HEK293 (cell line): ENCODE measurements at regions not wholly inside any gene's neighbourhood (a gene's known extent, or its start where the extent isn't known, plus 50 kb on each side); places are given as distances from the start of the nearest gene placed in this dataset.

ENCODE experiments used
- FEZF1 ChIP-seq: fragments of 450-650 bp; formaldehyde crosslinking; IDR thresholded peaks from 2 replicates; pipeline ENCODE4 v1.5.1; 2016; ENCODE audit warnings: missing biosample characterization, missing genetic modification characterization
- GLI4 ChIP-seq: fragments of 450-650 bp; formaldehyde crosslinking; IDR thresholded peaks from 2 replicates; pipeline ENCODE4 v1.5.1; 2016; ENCODE audit warnings: missing biosample characterization, missing genetic modification characterization
- RBAK ChIP-seq: fragments of 450-650 bp; formaldehyde crosslinking; IDR thresholded peaks from 2 replicates; pipeline ENCODE4 v1.5.1; 2016; ENCODE audit warnings: missing biosample characterization, missing genetic modification characterization
- SP2 ChIP-seq: fragments of 450-650 bp; formaldehyde crosslinking; IDR thresholded peaks from 2 replicates; pipeline ENCODE4 v1.5.1; 2016; ENCODE audit warnings: missing biosample characterization, missing genetic modification characterization
- ZBTB17 ChIP-seq: fragments of 450-650 bp; formaldehyde crosslinking; IDR thresholded peaks from 2 replicates; pipeline ENCODE4 v1.5.1; 2016; ENCODE audit warnings: missing biosample characterization, missing genetic modification characterization
- ZBTB48 ChIP-seq: fragments of 450-650 bp; formaldehyde crosslinking; IDR thresholded peaks from 2 replicates; pipeline ENCODE4 v1.5.1; 2016; ENCODE audit warnings: missing biosample characterization, missing genetic modification characterization
- ZFP69B ChIP-seq: fragments of 450-650 bp; formaldehyde crosslinking; IDR thresholded peaks from 2 replicates; pipeline ENCODE4 v1.5.1; 2016; ENCODE audit warnings: missing biosample characterization, missing genetic modification characterization
- ZNF157 ChIP-seq: fragments of 450-650 bp; formaldehyde crosslinking; IDR thresholded peaks from 2 replicates; pipeline ENCODE4 v1.5.1; 2016; ENCODE audit warnings: missing biosample characterization, missing genetic modification characterization
- ZNF19 ChIP-seq: fragments of 450-650 bp; formaldehyde crosslinking; IDR thresholded peaks from 2 replicates; pipeline ENCODE4; 2016; ENCODE audit warnings: missing biosample characterization, missing genetic modification characterization, low read depth
- ZNF202 ChIP-seq: fragments of 450-650 bp; formaldehyde crosslinking; IDR thresholded peaks from 2 replicates; pipeline ENCODE4 v1.5.1; 2016; ENCODE audit warnings: missing biosample characterization, missing genetic modification characterization, borderline replicate concordance
- ZNF391 ChIP-seq: fragments of 450-650 bp; formaldehyde crosslinking; IDR thresholded peaks from 2 replicates; pipeline ENCODE4 v1.5.1; 2016; ENCODE audit warnings: low read depth, missing biosample characterization, missing genetic modification characterization, borderline replicate concordance
- ZNF416 ChIP-seq: fragments of 450-650 bp; formaldehyde crosslinking; IDR thresholded peaks from 2 replicates; pipeline ENCODE4 v1.5.1; 2016; ENCODE audit warnings: missing biosample characterization, missing genetic modification characterization
- ZNF433 ChIP-seq: fragments of 450-650 bp; formaldehyde crosslinking; IDR thresholded peaks from 2 replicates; pipeline ENCODE4 v1.5.1; 2016; ENCODE audit warnings: missing biosample characterization, missing genetic modification characterization, low read depth
- ZNF600 ChIP-seq: fragments of 450-650 bp; formaldehyde crosslinking; IDR thresholded peaks from 2 replicates; pipeline ENCODE4 v1.5.1; 2016; ENCODE audit warnings: missing biosample characterization, missing genetic modification characterization
- ZNF621 ChIP-seq: fragments of 450-650 bp; formaldehyde crosslinking; IDR thresholded peaks from 2 replicates; pipeline ENCODE4 v1.5.1; 2017; ENCODE audit warnings: missing biosample characterization, missing genetic modification characterization
- ZNF747 ChIP-seq: fragments of 450-650 bp; formaldehyde crosslinking; IDR thresholded peaks from 2 replicates; pipeline ENCODE4 v1.5.1; 2016; ENCODE audit warnings: missing biosample characterization, missing genetic modification characterization
- ZNF830 ChIP-seq: fragments of 450-650 bp; IDR thresholded peaks from 2 replicates; pipeline ENCODE4 v1.5.0; 2018; ENCODE audit warnings: missing biosample characterization, missing genetic modification characterization, low read depth, mild to moderate bottlenecking, moderate library complexity
- ZNF837 ChIP-seq: fragments of 450-650 bp; formaldehyde crosslinking; IDR thresholded peaks from 2 replicates; pipeline ENCODE4 v1.5.1; 2016; ENCODE audit warnings: missing biosample characterization, missing genetic modification characterization
- TF ChIP-seq, protein P1 (sequence below): fragments of 450-650 bp; formaldehyde crosslinking; IDR thresholded peaks from 2 replicates; pipeline ENCODE4 v1.5.1; 2016; ENCODE audit warnings: missing biosample characterization, missing genetic modification characterization
- TF ChIP-seq, protein P2 (sequence below): fragments of 450-650 bp; formaldehyde crosslinking; IDR thresholded peaks from 2 replicates; pipeline ENCODE4 v1.5.1; 2016; ENCODE audit warnings: missing biosample characterization, missing genetic modification characterization
- TF ChIP-seq, protein P3 (sequence below): fragments of 450-650 bp; formaldehyde crosslinking; IDR thresholded peaks from 2 replicates; pipeline ENCODE4 v1.5.1; 2017; ENCODE audit warnings: missing biosample characterization, missing genetic modification characterization
- TF ChIP-seq, protein P4 (sequence below): fragments of 450-650 bp; formaldehyde crosslinking; conservative IDR thresholded peaks from 2 replicates; pipeline ENCODE4 v1.5.1; 2016; ENCODE audit warnings: low read depth, missing biosample characterization, missing genetic modification characterization
- TF ChIP-seq, protein P5 (sequence below): fragments of 450-650 bp; formaldehyde crosslinking; IDR thresholded peaks from 2 replicates; pipeline ENCODE4 v1.5.1; 2016; ENCODE audit warnings: missing biosample characterization, missing genetic modification characterization
- TF ChIP-seq, protein P6 (sequence below): fragments of 450-650 bp; formaldehyde crosslinking; IDR thresholded peaks from 2 replicates; pipeline ENCODE4 v1.5.1; 2016; ENCODE audit warnings: missing biosample characterization, missing genetic modification characterization

DNA sequence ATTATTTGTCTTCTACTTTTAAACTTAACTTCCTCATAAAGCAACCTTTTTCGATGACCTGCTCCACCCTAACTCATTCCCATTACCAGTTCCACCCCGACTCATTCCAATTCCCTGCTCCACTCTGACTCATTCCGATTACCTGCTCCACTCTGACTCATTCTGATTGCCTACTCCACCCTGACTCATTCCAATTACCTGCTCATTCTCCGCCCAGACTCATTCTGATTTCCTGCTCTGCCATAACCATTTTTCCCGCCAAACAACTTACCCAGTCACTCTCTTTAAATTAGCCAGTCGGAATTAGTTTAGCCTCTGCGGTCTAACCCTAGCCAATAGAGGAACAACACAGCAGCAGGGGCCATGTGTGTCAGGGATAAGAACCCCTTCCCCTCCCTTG, 249.1 kb downstream of the DPY19L2 start (continued):
- TF ChIP-seq, protein P1, sequence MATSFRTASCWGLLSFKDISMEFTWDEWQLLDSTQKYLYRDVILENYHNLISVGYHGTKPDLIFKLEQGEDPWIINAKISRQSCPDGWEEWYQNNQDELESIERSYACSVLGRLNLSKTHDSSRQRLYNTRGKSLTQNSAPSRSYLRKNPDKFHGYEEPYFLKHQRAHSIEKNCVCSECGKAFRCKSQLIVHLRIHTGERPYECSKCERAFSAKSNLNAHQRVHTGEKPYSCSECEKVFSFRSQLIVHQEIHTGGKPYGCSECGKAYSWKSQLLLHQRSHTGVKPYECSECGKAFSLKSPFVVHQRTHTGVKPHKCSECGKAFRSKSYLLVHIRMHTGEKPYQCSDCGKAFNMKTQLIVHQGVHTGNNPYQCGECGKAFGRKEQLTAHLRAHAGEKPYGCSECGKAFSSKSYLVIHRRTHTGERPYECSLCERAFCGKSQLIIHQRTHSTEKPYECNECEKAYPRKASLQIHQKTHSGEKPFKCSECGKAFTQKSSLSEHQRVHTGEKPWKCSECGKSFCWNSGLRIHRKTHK (tag by site-specific recombination): peak; percentile 47; the same call in 1 of the 2 replicates
- TF ChIP-seq ZNF391 (tag by site-specific recombination) (peak; percentile 64; the same call in 1 of the 2 replicates), ZNF157 (tag by site-specific recombination) (peak; percentile 39; the same call in 1 of the 2 replicates), ZNF830 (no peak), ZBTB17 (tag by site-specific recombination) (peak; percentile 79), ZNF416 (no peak), GLI4 (no peak), ZNF621 (tag by site-specific recombination) (peak; percentile 88), FEZF1 (peak; percentile 79), ZNF837 (tag by site-specific recombination) (no peak), ZNF747 (tag by site-specific recombination) (no peak), SP2 (tag by site-specific recombination) (peak; percentile 31), ZNF433 (no peak), RBAK (tag by site-specific recombination) (peak; percentile 89), ZNF19 (no peak), ZBTB48 (tag by site-specific recombination) (no peak), ZFP69B (peak; percentile 79), ZNF600 (peak; percentile 92), ZNF202 (tag by site-specific recombination) (no peak)
- TF ChIP-seq, protein P2, sequence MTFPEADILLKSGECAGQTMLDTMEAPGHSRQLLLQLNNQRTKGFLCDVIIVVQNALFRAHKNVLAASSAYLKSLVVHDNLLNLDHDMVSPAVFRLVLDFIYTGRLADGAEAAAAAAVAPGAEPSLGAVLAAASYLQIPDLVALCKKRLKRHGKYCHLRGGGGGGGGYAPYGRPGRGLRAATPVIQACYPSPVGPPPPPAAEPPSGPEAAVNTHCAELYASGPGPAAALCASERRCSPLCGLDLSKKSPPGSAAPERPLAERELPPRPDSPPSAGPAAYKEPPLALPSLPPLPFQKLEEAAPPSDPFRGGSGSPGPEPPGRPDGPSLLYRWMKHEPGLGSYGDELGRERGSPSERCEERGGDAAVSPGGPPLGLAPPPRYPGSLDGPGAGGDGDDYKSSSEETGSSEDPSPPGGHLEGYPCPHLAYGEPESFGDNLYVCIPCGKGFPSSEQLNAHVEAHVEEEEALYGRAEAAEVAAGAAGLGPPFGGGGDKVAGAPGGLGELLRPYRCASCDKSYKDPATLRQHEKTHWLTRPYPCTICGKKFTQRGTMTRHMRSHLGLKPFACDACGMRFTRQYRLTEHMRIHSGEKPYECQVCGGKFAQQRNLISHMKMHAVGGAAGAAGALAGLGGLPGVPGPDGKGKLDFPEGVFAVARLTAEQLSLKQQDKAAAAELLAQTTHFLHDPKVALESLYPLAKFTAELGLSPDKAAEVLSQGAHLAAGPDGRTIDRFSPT (tag by site-specific recombination): peak; percentile 95
- TF ChIP-seq, protein P3, sequence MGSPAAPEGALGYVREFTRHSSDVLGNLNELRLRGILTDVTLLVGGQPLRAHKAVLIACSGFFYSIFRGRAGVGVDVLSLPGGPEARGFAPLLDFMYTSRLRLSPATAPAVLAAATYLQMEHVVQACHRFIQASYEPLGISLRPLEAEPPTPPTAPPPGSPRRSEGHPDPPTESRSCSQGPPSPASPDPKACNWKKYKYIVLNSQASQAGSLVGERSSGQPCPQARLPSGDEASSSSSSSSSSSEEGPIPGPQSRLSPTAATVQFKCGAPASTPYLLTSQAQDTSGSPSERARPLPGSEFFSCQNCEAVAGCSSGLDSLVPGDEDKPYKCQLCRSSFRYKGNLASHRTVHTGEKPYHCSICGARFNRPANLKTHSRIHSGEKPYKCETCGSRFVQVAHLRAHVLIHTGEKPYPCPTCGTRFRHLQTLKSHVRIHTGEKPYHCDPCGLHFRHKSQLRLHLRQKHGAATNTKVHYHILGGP (tag by site-specific recombination): no peak; the same call in 1 of the 2 replicates
- TF ChIP-seq, protein P4, sequence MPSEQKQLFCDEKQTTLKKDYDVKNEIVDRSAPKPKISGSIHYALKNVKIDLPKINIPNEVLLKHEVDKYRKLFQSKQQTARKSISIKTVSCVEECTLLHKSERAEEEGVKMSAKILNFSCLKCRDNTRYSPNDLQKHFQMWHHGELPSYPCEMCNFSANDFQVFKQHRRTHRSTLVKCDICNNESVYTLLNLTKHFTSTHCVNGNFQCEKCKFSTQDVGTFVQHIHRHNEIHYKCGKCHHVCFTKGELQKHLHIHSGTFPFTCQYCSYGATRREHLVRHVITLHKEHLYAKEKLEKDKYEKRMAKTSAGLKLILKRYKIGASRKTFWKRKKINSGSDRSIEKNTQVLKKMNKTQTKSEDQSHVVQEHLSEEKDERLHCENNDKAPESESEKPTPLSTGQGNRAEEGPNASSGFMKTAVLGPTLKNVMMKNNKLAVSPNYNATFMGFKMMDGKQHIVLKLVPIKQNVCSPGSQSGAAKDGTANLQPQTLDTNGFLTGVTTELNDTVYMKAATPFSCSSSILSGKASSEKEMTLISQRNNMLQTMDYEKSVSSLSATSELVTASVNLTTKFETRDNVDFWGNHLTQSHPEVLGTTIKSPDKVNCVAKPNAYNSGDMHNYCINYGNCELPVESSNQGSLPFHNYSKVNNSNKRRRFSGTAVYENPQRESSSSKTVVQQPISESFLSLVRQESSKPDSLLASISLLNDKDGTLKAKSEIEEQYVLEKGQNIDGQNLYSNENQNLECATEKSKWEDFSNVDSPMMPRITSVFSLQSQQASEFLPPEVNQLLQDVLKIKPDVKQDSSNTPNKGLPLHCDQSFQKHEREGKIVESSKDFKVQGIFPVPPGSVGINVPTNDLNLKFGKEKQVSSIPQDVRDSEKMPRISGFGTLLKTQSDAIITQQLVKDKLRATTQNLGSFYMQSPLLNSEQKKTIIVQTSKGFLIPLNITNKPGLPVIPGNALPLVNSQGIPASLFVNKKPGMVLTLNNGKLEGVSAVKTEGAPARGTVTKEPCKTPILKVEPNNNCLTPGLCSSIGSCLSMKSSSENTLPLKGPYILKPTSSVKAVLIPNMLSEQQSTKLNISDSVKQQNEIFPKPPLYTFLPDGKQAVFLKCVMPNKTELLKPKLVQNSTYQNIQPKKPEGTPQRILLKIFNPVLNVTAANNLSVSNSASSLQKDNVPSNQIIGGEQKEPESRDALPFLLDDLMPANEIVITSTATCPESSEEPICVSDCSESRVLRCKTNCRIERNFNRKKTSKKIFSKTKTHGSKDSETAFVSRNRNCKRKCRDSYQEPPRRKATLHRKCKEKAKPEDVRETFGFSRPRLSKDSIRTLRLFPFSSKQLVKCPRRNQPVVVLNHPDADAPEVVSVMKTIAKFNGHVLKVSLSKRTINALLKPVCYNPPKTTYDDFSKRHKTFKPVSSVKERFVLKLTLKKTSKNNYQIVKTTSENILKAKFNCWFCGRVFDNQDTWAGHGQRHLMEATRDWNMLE (tag by site-specific recombination): peak; percentile 56; the same call in 1 of the 2 replicates
- TF ChIP-seq, protein P5, sequence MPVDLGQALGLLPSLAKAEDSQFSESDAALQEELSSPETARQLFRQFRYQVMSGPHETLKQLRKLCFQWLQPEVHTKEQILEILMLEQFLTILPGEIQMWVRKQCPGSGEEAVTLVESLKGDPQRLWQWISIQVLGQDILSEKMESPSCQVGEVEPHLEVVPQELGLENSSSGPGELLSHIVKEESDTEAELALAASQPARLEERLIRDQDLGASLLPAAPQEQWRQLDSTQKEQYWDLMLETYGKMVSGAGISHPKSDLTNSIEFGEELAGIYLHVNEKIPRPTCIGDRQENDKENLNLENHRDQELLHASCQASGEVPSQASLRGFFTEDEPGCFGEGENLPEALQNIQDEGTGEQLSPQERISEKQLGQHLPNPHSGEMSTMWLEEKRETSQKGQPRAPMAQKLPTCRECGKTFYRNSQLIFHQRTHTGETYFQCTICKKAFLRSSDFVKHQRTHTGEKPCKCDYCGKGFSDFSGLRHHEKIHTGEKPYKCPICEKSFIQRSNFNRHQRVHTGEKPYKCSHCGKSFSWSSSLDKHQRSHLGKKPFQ: no peak
- TF ChIP-seq, protein P6, sequence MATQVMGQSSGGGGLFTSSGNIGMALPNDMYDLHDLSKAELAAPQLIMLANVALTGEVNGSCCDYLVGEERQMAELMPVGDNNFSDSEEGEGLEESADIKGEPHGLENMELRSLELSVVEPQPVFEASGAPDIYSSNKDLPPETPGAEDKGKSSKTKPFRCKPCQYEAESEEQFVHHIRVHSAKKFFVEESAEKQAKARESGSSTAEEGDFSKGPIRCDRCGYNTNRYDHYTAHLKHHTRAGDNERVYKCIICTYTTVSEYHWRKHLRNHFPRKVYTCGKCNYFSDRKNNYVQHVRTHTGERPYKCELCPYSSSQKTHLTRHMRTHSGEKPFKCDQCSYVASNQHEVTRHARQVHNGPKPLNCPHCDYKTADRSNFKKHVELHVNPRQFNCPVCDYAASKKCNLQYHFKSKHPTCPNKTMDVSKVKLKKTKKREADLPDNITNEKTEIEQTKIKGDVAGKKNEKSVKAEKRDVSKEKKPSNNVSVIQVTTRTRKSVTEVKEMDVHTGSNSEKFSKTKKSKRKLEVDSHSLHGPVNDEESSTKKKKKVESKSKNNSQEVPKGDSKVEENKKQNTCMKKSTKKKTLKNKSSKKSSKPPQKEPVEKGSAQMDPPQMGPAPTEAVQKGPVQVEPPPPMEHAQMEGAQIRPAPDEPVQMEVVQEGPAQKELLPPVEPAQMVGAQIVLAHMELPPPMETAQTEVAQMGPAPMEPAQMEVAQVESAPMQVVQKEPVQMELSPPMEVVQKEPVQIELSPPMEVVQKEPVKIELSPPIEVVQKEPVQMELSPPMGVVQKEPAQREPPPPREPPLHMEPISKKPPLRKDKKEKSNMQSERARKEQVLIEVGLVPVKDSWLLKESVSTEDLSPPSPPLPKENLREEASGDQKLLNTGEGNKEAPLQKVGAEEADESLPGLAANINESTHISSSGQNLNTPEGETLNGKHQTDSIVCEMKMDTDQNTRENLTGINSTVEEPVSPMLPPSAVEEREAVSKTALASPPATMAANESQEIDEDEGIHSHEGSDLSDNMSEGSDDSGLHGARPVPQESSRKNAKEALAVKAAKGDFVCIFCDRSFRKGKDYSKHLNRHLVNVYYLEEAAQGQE (tag by site-specific recombination): no peak
